A549 (cell line): ENCODE measurements at regions not wholly inside any gene's neighbourhood (a gene's known extent, or its start where the extent isn't known, plus 50 kb on each side); places are given as distances from the start of the nearest gene placed in this dataset.

Experiments
- CHD4 ChIP-seq: fragments of 200-600 bp; sonication (generic); IDR thresholded peaks from 2 replicates; pipeline ENCODE4 v1.6.1; 2016; ENCODE audit warnings: antibody characterized with exemption, mild to moderate bottlenecking, borderline replicate concordance
- RFX5 ChIP-seq: fragments of 450-650 bp; IDR thresholded peaks from 2 replicates; pipeline ENCODE4 v1.7.1; 2014; ENCODE audit warnings: antibody characterized with exemption, mild to moderate bottlenecking, moderate library complexity
- TF ChIP-seq, protein P1 (sequence below): fragments of 450-650 bp; IDR thresholded peaks from 2 replicates; pipeline ENCODE4 v1.6.1; 2014; ENCODE audit warnings: antibody characterized with exemption
- TF ChIP-seq, protein P2 (sequence below): IDR thresholded peaks from 2 replicates; pipeline ENCODE4 v1.6.1; 2012
- TF ChIP-seq, protein P3 (sequence below): fragments of 200-600 bp; sonication (generic); IDR thresholded peaks from 2 replicates; pipeline ENCODE4 v1.6.1; 2016; ENCODE audit warnings: antibody characterized with exemption, mild to moderate bottlenecking, moderate library complexity
- TF ChIP-seq, protein P4 (sequence below): fragments of >200 bp; sonication (Bioruptor Twin); formaldehyde crosslinking; IDR thresholded peaks from 3 replicates; pipeline ENCODE4 v1.5.1; 2016

DNA sequence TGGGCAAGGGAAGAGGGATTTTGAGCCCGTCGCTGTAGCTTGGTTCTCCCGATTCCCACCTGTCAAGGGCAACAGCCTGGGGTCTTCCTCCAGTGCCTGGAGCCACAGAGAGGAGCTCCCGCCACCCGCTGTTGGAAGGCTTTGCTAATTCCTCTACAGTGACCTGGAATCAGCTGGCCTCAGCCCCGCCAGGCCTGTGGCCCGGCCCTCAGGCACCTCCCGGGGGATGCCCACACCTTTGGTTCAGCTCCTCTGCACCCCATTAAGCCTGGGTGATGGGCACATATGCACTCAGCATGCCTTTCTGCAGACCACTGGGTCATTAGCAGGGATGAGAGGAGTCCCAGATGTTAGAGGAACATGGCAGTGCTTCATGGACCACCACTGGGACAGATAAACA, 121.4 kb upstream of the MKI67 start:
- TF ChIP-seq, protein P1, sequence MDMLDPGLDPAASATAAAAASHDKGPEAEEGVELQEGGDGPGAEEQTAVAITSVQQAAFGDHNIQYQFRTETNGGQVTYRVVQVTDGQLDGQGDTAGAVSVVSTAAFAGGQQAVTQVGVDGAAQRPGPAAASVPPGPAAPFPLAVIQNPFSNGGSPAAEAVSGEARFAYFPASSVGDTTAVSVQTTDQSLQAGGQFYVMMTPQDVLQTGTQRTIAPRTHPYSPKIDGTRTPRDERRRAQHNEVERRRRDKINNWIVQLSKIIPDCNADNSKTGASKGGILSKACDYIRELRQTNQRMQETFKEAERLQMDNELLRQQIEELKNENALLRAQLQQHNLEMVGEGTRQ = no peak
- TF ChIP-seq, protein P2, sequence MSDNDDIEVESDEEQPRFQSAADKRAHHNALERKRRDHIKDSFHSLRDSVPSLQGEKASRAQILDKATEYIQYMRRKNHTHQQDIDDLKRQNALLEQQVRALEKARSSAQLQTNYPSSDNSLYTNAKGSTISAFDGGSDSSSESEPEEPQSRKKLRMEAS = no peak
- TF ChIP-seq, protein P3, sequence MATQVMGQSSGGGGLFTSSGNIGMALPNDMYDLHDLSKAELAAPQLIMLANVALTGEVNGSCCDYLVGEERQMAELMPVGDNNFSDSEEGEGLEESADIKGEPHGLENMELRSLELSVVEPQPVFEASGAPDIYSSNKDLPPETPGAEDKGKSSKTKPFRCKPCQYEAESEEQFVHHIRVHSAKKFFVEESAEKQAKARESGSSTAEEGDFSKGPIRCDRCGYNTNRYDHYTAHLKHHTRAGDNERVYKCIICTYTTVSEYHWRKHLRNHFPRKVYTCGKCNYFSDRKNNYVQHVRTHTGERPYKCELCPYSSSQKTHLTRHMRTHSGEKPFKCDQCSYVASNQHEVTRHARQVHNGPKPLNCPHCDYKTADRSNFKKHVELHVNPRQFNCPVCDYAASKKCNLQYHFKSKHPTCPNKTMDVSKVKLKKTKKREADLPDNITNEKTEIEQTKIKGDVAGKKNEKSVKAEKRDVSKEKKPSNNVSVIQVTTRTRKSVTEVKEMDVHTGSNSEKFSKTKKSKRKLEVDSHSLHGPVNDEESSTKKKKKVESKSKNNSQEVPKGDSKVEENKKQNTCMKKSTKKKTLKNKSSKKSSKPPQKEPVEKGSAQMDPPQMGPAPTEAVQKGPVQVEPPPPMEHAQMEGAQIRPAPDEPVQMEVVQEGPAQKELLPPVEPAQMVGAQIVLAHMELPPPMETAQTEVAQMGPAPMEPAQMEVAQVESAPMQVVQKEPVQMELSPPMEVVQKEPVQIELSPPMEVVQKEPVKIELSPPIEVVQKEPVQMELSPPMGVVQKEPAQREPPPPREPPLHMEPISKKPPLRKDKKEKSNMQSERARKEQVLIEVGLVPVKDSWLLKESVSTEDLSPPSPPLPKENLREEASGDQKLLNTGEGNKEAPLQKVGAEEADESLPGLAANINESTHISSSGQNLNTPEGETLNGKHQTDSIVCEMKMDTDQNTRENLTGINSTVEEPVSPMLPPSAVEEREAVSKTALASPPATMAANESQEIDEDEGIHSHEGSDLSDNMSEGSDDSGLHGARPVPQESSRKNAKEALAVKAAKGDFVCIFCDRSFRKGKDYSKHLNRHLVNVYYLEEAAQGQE = no peak
- TF ChIP-seq RFX5 (no peak), CHD4 (no peak)
- TF ChIP-seq, protein P4, sequence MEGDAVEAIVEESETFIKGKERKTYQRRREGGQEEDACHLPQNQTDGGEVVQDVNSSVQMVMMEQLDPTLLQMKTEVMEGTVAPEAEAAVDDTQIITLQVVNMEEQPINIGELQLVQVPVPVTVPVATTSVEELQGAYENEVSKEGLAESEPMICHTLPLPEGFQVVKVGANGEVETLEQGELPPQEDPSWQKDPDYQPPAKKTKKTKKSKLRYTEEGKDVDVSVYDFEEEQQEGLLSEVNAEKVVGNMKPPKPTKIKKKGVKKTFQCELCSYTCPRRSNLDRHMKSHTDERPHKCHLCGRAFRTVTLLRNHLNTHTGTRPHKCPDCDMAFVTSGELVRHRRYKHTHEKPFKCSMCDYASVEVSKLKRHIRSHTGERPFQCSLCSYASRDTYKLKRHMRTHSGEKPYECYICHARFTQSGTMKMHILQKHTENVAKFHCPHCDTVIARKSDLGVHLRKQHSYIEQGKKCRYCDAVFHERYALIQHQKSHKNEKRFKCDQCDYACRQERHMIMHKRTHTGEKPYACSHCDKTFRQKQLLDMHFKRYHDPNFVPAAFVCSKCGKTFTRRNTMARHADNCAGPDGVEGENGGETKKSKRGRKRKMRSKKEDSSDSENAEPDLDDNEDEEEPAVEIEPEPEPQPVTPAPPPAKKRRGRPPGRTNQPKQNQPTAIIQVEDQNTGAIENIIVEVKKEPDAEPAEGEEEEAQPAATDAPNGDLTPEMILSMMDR = no peak
